GM18858 (cell line): ENCODE measurements at regions not wholly inside any gene's neighbourhood (a gene's known extent, or its start where the extent isn't known, plus 50 kb on each side); places are given as distances from the start of the nearest gene placed in this dataset.
A peak's percentile ranks its signal among the peaks of the same experiment; 100 is the strongest.
"Not testable (repeated sequence)": the region's sequence is repeated elsewhere in the genome, so short reads cannot be mapped to it uniquely, and the experiment has no call there.

Experiments used
- ATAC-seq: cut with Tn5 transposase; IDR thresholded peaks from one replicate; pipeline ENCODE4 v1.9.1; 2021; ENCODE audit not compliant: unreplicated experiment

GRCh38 chr6:164409309-164410009 lies 899.9 kb downstream of the C6orf118 start:
- ATAC-seq = no peak

- ATAC-seq = no peak
These were observed 900.5 kb downstream of the C6orf118 start for GRCh38 chr6:164408868-164409267.

GRCh38 chr6:164404812-164405488 lies 904.5 kb downstream of the C6orf118 start:
- ATAC-seq = no peak

GRCh38 chr6:164401871-164402270 lies 907.5 kb downstream of the C6orf118 start:
- no peak for ATAC-seq

DNA sequence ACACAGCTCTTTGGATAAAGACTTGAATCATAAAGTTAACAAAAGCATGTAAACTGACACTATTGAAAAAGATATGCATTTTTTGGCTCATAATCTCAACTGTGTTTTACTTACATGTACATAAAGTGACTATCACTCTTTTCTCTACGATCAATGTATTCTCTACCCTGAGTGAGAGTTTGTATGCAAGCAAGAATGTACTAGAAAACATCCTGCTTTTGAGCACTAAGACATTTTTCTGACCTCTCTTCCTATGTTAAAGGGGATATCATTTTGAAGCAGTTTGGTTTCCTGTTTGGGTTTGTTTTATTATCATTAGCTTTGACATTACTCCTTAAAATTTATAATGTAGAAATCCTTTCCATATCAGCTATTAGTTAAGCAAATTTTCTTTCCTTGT lies 910.8 kb downstream of the C6orf118 start:
- ATAC-seq = no peak

- peak; percentile 57 for ATAC-seq
These were observed 913.0 kb downstream of the C6orf118 start for GRCh38 chr6:164396071-164397047.

GRCh38 chr6:164379795-164380194 lies 929.6 kb downstream of the C6orf118 start:
- no peak for ATAC-seq

- ATAC-seq = no peak
These were observed 931.1 kb downstream of the C6orf118 start for GRCh38 chr6:164378330-164378729.

- no peak for ATAC-seq
These were observed 932.0 kb downstream of the C6orf118 start for GRCh38 chr6:164377348-164377918.

GRCh38 chr6:164370773-164371172 lies 938.6 kb downstream of the C6orf118 start:
- ATAC-seq = no peak

GRCh38 chr6:164359441-164359840 lies 944.9 kb downstream of the QKI start:
- ATAC-seq = no peak

- ATAC-seq = no peak
These were observed 944.5 kb downstream of the QKI start for GRCh38 chr6:164359036-164359435.

- ATAC-seq = no peak
These were observed 942.3 kb downstream of the QKI start for GRCh38 chr6:164356814-164357213.

- ATAC-seq = no peak
These were observed 932.9 kb downstream of the QKI start for GRCh38 chr6:164347455-164347854.

DNA sequence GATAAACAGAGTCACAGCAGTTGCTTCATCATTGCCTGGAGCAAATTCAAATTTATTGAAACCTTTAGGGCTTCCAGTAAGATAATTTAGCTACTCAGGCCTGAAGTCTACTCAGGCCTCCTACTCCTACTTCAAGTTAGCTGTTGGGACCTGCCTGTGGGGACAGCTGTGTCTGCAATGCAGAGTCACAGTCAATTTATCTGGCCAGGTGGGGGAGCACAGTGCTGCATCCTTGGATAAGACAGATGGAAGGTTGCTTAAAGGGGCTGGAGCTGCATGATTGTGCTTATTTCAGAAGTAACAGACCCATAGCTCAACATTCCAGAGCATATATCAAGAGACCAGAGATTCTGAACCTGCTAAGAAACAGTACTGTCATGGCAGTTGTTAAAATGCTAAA lies 932.1 kb downstream of the QKI start:
- ATAC-seq = no peak

DNA sequence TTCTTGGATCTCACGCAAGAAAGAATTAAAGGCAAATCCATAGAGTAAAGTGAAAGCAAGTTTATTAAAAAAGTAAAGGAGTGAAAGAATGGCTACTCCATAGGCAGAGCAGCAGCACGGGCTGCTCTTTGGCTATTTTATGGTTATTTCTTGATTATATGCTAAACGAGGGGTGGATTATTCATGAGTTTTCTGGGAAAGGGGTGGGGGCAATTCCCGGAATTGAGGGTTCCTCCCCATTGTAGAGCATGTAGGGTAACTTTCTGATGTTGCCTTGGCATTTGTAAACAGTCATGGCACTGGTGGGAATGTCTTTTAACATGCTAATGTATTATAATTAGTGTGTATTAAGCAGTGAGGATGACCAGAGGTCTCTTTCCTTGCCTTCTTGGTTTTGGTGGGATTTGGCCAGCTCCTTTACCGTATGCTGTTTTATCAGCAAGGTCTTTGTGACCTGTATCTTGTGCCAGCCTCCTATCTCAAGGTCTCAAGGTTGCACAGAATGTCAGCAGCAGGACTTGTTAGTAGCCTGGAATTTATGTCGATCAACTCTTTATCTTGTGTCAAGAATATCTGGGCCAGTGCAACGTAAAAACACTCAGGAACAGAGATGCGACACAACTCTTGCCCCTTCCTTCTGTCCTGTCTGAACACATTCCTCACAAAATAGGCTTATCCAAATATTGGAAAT lies 931.4 kb downstream of the QKI start:
- no peak for ATAC-seq

GRCh38 chr6:164345327-164345726 lies 930.8 kb downstream of the QKI start:
- no peak for ATAC-seq

GRCh38 chr6:164344801-164345291 lies 930.3 kb downstream of the QKI start:
- ATAC-seq = no peak

DNA sequence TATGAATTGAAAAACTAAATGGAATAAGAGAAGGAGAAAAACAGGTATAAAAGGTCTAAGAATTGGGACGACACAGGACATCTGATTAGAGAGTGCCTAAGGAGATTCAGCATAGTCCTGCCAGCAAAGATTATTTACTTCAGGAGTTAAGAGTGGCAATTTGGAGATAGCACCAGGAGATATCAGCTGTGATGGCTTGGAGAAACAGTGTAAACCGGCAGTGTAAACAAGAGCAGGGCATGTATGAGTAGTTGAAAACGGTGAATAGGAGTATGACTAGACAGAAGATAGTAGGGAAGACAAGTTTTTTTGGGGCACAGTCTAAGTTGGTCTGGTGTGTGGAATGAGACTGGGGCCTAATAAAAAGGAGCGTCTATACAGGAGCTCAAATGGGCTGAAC lies 924.9 kb downstream of the QKI start:
- ATAC-seq = not testable (repeated sequence)

DNA sequence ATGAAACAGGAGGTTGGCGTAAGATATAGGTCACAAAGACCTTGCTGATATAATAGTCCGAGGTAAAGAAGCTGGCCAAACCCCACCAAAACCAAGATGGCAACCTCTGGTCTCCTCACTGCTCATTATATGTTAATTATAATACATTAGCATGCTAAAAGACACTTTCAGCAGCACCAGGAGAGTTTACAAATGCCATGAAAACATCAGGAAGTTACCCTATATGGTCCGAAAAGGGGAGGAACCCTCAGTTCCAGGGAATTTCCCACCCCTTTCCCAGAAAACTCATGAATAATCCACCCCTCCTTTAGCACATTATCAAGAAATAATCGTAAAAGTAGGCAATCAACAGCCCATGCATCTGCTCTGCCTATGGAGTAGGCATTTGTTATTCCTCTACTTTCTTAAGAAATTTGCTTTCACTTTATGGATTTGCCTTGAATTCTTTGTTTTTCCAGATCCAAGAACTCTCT lies 923.4 kb downstream of the QKI start:
- no peak for ATAC-seq
